Parathyroid adenoma (tissue), 2 donors: ENCODE measurements at regions not wholly inside any gene's neighbourhood (a gene's known extent, or its start where the extent isn't known, plus 50 kb on each side); places are given as distances from the start of the nearest gene placed in this dataset.

Experiments
- H2AFZ ChIP-seq: fragments of 300-600 bp; sonication (generic); one replicate; pipeline ENCODE4 v1.7.0; 2017; ENCODE audit warnings: antibody characterized with exemption, mild to moderate bottlenecking
- H3K27ac ChIP-seq: fragments of 300-600 bp; sonication (generic); one replicate; pipeline ENCODE4 v1.7.0; 2017
- H3K27me3 ChIP-seq: fragments of 300-600 bp; sonication (generic); one replicate; pipeline ENCODE4 v1.7.0; 2017; ENCODE audit warnings: low read length; ENCODE audit not compliant: control insufficient read depth, insufficient read depth
- H3K36me3 ChIP-seq: fragments of 300-600 bp; sonication (generic); one replicate; pipeline ENCODE4 v1.7.0; 2017; ENCODE audit warnings: low read length; ENCODE audit not compliant: control insufficient read depth, insufficient read depth
- H3K4me1 ChIP-seq: fragments of 300-600 bp; sonication (generic); one replicate; pipeline ENCODE4 v1.7.0; 2017; ENCODE audit warnings: control low read depth
- H3K4me2 ChIP-seq: fragments of 300-600 bp; sonication (generic); one replicate; pipeline ENCODE4 v1.7.0; 2017; ENCODE audit warnings: low read length
- H3K4me3 ChIP-seq: fragments of 300-600 bp; sonication (generic); one replicate; pipeline ENCODE4 v1.7.0; 2017; ENCODE audit warnings: low read depth, low read length
- H3K79me2 ChIP-seq: fragments of 300-600 bp; sonication (generic); one replicate; pipeline ENCODE4 v1.7.0; 2017; ENCODE audit warnings: control low read depth
- H3K9ac ChIP-seq: fragments of 300-600 bp; sonication (generic); one replicate; pipeline ENCODE4 v1.7.0; 2017; ENCODE audit warnings: mild to moderate bottlenecking
- H3K9me3 ChIP-seq: fragments of 300-600 bp; sonication (generic); one replicate; pipeline ENCODE4 v1.7.0; 2017; ENCODE audit warnings: low read length; ENCODE audit not compliant: control insufficient read depth
- TF ChIP-seq, protein P1 (sequence below): fragments of 300-600 bp; sonication (generic); IDR thresholded peaks from one replicate; pipeline ENCODE4 v1.7.0; 2017; ENCODE audit warnings: antibody characterized with exemption, mild to moderate bottlenecking
- donor health status: primary hyperparathyroidism.

DNA sequence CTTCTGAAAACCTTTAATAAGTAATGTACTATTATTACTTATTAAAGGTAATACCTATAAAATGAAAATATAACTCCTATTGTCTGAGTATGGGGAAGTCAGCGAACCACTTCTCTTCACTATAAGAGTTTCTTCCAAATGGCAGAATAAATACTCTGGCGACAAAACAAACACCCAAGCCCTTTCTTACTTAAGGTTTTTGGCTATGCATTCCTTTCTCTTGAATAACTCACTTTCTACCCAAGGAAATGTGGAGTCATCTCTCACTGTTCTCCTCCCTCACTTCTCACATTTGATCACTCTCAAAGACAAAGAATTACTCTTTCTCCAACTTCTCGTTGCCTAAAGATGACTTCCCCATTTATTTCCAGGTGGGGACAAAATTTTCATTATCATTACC, 816.8 kb upstream of the CRIM1 start:
- Histone ChIP-seq H3K27ac (no peak overlapping the region), H3K4me1 (no peaks in the 10 kb centered on the region)

DNA sequence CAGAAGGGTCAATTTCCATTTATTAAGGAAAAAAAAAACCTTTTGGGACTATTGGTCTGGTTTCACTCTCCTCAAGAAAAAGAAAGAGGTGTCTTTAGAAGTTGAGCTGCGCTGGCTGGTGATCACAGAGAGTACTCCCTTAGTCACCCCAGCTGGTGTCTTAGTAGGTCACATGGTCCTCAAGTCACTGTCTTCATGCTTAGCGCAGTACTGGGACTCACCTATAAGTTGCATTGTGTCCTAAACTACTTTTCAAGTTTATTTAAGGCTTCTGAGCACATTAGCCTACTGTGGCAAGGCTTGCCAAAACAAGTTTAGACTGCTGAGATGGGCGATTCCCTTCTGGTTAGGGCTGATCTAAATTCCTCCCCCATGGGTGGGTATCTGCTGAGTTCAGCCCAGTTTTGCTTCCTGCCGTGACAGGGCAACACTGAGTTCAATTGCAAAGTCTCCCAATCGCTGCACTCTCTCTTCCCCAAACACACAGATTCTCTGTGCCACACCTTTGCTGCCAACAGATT, 824.9 kb upstream of the CRIM1 start:
- no peaks in the 10 kb centered on the region for H3K79me2 ChIP-seq
- H3K4me1 ChIP-seq = no peaks in the 10 kb centered on the region
- H3K27ac ChIP-seq = no peak overlapping the region
- TF ChIP-seq, protein P1, sequence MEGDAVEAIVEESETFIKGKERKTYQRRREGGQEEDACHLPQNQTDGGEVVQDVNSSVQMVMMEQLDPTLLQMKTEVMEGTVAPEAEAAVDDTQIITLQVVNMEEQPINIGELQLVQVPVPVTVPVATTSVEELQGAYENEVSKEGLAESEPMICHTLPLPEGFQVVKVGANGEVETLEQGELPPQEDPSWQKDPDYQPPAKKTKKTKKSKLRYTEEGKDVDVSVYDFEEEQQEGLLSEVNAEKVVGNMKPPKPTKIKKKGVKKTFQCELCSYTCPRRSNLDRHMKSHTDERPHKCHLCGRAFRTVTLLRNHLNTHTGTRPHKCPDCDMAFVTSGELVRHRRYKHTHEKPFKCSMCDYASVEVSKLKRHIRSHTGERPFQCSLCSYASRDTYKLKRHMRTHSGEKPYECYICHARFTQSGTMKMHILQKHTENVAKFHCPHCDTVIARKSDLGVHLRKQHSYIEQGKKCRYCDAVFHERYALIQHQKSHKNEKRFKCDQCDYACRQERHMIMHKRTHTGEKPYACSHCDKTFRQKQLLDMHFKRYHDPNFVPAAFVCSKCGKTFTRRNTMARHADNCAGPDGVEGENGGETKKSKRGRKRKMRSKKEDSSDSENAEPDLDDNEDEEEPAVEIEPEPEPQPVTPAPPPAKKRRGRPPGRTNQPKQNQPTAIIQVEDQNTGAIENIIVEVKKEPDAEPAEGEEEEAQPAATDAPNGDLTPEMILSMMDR = no peak
- no peaks in the 10 kb centered on the region for H3K9me3 ChIP-seq
- H3K4me2 ChIP-seq = no peak overlapping the region
- H3K9ac ChIP-seq = no peak overlapping the region
- no peaks in the 10 kb centered on the region for H3K36me3 ChIP-seq
- H3K27me3 ChIP-seq = no peaks in the 10 kb centered on the region
- H3K4me3 ChIP-seq = no peak overlapping the region
- H2AFZ ChIP-seq = no peak overlapping the region

More for the DNA sequence above, 816.8 kb upstream of the CRIM1 start:
- Histone ChIP-seq H3K4me2 (no peak overlapping the region), H3K9ac (no peak overlapping the region), H3K79me2 (no peaks in the 10 kb centered on the region), H3K9me3 (no peaks in the 10 kb centered on the region), H3K4me3 (no peak overlapping the region), H3K36me3 (no peaks in the 10 kb centered on the region), H2AFZ (no peak overlapping the region), H3K27me3 (no peaks in the 10 kb centered on the region)
- TF ChIP-seq, protein P1 = no peak

DNA sequence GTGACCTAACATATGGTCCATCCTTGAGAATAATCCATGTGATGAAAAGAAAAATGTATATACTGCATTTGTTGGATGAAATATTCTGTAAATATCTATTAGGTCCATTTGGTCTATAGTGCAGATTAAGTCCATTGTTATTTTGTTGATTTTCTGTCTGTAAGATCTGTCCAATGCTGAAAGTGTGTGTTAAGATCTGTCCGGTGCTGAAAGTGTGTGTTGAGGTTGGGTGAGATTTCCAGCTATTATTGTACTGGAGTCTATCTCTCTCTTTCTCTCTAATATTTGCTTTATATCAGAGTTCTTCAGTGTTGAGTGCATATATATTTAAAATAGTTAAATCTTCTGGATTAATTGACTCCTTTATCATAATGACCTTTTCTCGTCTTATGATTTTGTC, 828.8 kb upstream of the CRIM1 start:
- H3K9ac ChIP-seq = no peak overlapping the region
- H3K4me2 ChIP-seq = no peak overlapping the region
- H3K9me3 ChIP-seq = no peaks in the 10 kb centered on the region
- no peaks in the 10 kb centered on the region for H3K79me2 ChIP-seq
- no peak overlapping the region for H3K4me3 ChIP-seq
- no peaks in the 10 kb centered on the region for H3K36me3 ChIP-seq
- H2AFZ ChIP-seq = no peak overlapping the region
- no peak overlapping the region for H3K27ac ChIP-seq
- H3K27me3 ChIP-seq = no peaks in the 10 kb centered on the region
- no peaks in the 10 kb centered on the region for H3K4me1 ChIP-seq
- TF ChIP-seq, protein P1 = no peak

DNA sequence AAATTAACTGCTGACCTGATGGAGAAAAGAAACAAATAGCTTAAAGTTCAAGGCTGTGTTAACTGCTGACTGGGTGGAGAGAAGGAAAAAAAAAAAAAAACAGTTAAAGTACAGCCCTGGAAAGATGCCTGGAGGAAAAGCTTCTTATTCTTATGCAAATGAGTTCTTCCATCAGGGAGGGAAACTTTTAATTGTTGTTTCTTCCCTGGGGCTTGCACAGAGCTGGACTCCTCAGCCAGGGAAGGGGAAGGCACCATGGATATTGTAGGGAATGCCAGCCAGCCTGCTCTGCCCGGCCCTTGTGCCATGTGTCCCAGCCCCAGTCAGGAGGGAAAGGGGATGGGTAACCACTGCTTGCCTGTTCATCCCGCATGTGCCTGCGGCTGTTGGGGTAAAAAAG, 833.1 kb upstream of the CRIM1 start:
- no peaks in the 10 kb centered on the region for H3K27me3 ChIP-seq
- H3K79me2 ChIP-seq = no peaks in the 10 kb centered on the region
- H3K36me3 ChIP-seq = no peaks in the 10 kb centered on the region
- no peak overlapping the region for H3K4me2 ChIP-seq
- no peak overlapping the region for H2AFZ ChIP-seq
- no peak overlapping the region for H3K9ac ChIP-seq
- H3K4me3 ChIP-seq = no peak overlapping the region
- no peaks in the 10 kb centered on the region for H3K4me1 ChIP-seq
- H3K9me3 ChIP-seq = no peaks in the 10 kb centered on the region
- no peak overlapping the region for H3K27ac ChIP-seq
- TF ChIP-seq, protein P1 = no peak

DNA sequence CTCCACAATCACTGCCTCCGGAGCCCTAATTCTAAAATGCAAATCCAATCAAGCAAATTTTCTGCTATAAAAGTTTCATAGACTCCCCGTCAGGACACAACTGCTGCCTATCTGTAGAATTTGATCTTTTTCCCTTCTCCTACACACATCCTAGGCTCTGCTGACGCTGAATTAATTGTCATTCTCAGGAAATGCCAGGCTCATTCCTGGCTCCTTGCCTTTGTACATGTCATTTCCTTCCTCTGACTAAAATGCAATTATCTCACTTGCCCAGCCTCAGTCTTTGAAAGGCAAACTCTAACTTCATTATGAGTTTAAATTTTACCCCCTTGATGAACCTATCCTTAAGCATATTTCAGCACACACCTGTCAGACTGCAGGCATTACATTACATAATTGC, 844.9 kb upstream of the CRIM1 start:
- Histone ChIP-seq H3K4me1 (no peaks in the 10 kb centered on the region), H3K36me3 (no peaks in the 10 kb centered on the region), H3K4me3 (no peak overlapping the region), H2AFZ (no peak overlapping the region), H3K4me2 (no peak overlapping the region), H3K27ac (no peak overlapping the region), H3K9me3 (no peaks in the 10 kb centered on the region), H3K27me3 (no peaks in the 10 kb centered on the region), H3K79me2 (no peaks in the 10 kb centered on the region), H3K9ac (no peak overlapping the region)
- TF ChIP-seq, protein P1 = no peak
